ENCODE measurements at regions not wholly inside any gene's neighbourhood (a gene's known extent, or its start where the extent isn't known, plus 50 kb on each side); places are given as distances from the start of the nearest gene placed in this dataset.

- TF ChIP-seq POLR2A (IDR thresholded peaks at IDR 0.05), result no peak
- TF ChIP-seq, protein P1, sequence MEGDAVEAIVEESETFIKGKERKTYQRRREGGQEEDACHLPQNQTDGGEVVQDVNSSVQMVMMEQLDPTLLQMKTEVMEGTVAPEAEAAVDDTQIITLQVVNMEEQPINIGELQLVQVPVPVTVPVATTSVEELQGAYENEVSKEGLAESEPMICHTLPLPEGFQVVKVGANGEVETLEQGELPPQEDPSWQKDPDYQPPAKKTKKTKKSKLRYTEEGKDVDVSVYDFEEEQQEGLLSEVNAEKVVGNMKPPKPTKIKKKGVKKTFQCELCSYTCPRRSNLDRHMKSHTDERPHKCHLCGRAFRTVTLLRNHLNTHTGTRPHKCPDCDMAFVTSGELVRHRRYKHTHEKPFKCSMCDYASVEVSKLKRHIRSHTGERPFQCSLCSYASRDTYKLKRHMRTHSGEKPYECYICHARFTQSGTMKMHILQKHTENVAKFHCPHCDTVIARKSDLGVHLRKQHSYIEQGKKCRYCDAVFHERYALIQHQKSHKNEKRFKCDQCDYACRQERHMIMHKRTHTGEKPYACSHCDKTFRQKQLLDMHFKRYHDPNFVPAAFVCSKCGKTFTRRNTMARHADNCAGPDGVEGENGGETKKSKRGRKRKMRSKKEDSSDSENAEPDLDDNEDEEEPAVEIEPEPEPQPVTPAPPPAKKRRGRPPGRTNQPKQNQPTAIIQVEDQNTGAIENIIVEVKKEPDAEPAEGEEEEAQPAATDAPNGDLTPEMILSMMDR (IDR thresholded peaks at IDR 0.05), result no peak
These were observed 50.3 kb upstream of the OGFRL1 start for GRCh38 chr6:71238351-71238750.

Data from prostate gland (tissue), 2 donors.